Fibroblast of the conjunctiva (primary cell): ENCODE measurements at regions not wholly inside any gene's neighbourhood (a gene's known extent, or its start where the extent isn't known, plus 50 kb on each side); places are given as distances from the start of the nearest gene placed in this dataset.

Source experiments
- DNase-seq: peaks from one replicate; pipeline ENCODE4 v3.0.0-alpha.2; 2010; ENCODE audit warnings: low read depth

GRCh38 chr2:117716505-117716904 lies 98.0 kb upstream of the DDX18 start:
- DNase-seq, result no peak

- no peak for DNase-seq
Observed at GRCh38 chr2:117717072-117717471, 97.4 kb upstream of the DDX18 start.

GRCh38 chr2:117718048-117718447 lies 96.4 kb upstream of the DDX18 start:
- no peak for DNase-seq

- DNase-seq, result no peak
Observed at GRCh38 chr2:117720765-117721164, 93.7 kb upstream of the DDX18 start.

- DNase-seq, result no peak
Observed at GRCh38 chr2:117723483-117723882, 91.0 kb upstream of the DDX18 start.

- no peak for DNase-seq
Observed at GRCh38 chr2:117723888-117724434, 90.5 kb upstream of the DDX18 start.

GRCh38 chr2:117726747-117727146 lies 87.7 kb upstream of the DDX18 start:
- DNase-seq, result no peak

GRCh38 chr2:117737846-117738245 lies 76.6 kb upstream of the DDX18 start:
- no peak for DNase-seq

- no peak for DNase-seq
Observed at GRCh38 chr2:117738991-117739839, 75.3 kb upstream of the DDX18 start.

- no peak for DNase-seq
Observed at GRCh38 chr2:117745537-117745936, 69.0 kb upstream of the DDX18 start.

GRCh38 chr2:117755768-117756167 lies 58.7 kb upstream of the DDX18 start:
- no peak for DNase-seq

- DNase-seq, result no peak
Observed at GRCh38 chr2:117760916-117761315, 53.6 kb upstream of the DDX18 start.

- no peak for DNase-seq
Observed at GRCh38 chr2:117762454-117762853, 52.0 kb upstream of the DDX18 start.

- no peak for DNase-seq
Observed at GRCh38 chr2:117763804-117764203, 50.7 kb upstream of the DDX18 start.
